DMS114 treated with DMSO at 0.1 percent for 48 hours (cell line): ENCODE measurements at regions not wholly inside any gene's neighbourhood (a gene's known extent, or its start where the extent isn't known, plus 50 kb on each side); places are given as distances from the start of the nearest gene placed in this dataset.
"Not testable (repeated sequence)": the region's sequence is repeated elsewhere in the genome, so short reads cannot be mapped to it uniquely, and the experiment has no call there.

Experiments used
- DNase-seq: peaks from one replicate; lab custom pipeline; 2025; ENCODE audit not compliant: unreplicated experiment; lab: John Stamatoyannopoulos, UW

DNA sequence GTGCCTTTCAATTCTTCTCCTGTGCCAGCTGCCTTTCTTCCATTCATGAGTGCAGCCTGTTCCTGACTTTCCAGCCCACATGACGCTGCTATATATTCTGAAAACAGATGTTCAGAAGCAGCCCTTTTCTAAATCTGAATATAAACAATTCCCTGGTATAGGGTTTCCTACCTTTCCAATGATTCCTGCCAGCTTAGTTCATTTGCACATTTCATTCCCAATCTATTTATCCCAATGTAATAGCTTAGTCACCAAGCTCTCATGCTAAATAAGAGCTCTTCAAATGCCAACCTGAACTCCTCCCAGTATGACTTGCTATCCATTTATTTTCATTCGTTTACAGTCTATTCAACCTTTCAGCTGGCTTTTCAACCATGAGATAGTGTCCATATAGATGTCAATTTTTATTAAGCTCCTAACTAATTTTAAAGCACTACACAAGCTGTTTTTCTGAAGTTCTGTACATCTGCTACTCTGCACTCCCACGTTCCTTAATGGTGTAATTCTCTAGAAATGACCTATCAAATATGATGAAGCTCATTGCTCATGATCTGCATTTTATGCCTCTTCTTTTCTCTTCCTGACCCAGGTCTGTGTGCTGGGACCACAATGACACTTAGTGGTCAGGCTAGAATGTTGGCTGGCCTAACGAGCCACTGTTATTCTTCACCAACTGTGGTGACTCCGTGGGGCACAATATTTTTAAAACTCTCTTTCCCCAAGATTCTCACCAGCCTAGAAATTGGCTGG is 605.0 kb upstream of the TBL1XR1 start:
- DNase-seq: no peak

DNA sequence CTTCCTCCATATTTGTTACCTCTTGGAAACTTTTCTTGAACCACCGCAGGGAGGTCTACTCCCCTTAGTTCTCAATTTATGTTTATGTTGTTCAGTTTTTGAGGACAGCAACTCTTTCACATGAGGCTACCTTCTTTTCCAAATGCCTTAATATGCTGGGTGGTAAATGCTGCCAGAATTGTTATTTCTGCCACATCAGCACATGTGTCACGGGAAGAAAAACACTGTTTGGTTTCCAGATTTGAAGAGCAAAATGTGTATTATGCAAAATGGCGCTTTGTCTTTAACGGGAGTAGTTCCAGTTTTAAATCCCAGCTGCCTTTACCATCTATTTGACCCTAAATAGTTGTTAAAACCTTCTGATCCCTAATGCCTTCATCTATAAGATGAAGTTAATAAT is 606.2 kb upstream of the TBL1XR1 start:
- no peak for DNase-seq

DNA sequence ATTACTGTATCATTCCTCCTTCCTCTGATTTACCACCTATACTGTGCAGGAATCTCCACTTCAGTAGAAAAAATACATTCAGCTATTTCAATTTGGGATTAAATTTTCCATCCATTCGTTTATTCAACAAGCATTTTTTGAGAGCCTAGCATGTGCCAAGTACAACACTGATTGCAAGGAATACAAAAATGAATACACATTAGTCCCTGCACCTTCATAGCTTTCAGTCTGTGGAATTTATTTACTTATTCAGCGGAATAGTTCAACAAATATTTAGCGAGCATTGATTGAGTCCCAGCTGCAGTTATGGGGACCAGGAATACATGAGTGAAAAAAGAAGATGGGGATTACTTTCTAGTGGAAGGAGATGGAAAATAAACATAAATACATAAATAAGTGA is 606.8 kb upstream of the TBL1XR1 start:
- no peak for DNase-seq

DNA sequence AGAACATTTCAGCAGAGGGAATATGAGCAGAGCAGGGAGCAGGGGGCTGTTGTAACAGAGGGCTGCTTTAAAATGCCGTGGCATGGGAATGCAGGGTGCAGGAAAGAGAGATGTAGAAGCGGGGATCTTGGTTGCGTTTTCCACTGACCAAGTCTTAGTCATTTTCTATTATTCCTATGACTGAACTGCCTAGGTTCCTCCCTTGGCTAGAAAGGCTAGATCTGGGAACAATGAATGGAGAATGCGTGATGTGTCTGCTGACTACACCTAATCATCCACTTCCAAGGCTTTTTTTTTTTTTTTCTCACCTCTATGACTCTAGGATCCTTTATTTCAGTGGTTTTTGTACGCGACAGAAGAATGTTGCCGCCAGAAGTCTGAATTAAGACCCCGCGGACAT is 607.4 kb upstream of the TBL1XR1 start:
- no peak for DNase-seq

DNA sequence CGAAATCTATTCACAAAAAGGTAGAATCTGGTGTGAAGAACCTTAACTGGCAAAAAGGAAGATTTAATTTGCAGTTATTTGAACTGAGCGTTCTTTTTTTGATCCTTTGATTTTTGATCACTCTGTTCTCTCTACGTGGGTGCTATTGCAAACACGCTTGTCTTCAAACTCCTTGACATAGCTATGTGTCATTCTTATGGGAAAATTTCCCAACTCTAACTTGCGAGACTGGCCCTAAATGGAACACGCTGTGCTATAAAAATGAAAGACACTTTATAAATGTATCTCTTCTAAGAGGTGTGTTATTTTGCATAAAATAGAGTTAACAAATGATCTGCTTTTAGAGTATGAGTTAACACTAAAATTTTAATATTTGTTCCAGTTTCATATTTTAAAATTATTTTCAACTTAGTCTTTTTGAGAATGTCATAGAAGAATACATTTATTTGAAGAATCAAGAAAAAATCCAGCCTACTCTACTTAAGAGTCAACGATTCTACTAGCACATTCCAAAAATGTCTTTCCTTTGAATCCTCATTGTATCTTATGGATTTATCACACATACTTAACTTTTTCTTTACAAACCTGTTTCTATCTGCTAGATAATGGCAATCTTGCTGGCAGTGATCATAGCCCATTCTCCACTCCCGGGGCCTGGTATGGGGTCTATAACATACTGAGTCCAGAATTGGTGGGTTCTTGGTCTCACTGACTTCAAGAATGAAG is 610.0 kb upstream of the TBL1XR1 start:
- DNase-seq: no peak

DNA sequence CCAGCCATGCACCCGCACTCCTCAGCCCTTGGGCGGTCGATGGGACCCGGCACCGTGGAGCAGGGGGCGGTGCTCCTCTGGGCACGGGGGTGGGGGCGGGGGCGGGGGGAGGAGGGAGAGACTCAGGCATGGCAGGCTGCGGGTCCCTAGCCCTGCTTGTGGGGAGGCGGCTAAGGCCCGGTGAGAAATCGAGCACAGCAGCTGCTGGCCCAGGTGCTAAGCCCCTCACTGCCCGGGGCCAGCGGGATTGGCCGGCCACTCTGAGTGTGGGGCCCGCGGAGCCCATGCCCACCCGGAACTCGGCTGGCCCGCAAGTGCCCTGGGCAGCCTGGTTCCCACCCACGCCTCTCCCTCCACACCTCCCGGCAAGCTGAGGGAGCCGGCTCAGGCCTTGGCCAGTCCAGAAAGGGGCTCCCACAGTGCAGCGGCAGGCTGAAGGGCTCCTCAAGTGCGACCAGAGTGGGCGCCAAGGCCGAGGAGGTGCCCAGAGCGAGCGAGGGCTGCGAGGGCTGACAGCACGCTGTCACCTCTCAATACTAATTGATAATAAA is 611.7 kb upstream of the TBL1XR1 start:
- not testable (repeated sequence) for DNase-seq

DNA sequence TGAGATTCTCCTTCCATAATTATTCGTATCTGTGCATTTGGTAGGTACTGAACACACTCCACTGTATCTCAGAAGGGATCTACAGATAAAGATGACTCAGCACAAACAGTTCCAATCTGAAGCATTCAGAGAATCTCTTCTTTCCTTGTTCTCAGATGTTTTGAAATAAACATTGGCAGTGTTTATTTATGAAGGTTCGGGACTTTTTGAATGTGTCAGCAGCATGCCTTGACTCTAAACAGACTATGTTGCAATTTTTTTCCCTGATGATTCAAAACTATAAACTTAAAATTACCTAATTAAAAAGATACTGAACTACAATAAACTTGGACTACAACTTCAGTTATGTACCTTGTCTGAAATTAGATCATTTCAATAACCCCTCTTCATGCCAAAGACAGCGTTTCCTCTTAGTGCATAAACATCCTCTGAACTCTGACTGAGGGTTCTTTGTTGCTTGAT is 612.9 kb upstream of the TBL1XR1 start:
- DNase-seq: peak; percentile 33

DNA sequence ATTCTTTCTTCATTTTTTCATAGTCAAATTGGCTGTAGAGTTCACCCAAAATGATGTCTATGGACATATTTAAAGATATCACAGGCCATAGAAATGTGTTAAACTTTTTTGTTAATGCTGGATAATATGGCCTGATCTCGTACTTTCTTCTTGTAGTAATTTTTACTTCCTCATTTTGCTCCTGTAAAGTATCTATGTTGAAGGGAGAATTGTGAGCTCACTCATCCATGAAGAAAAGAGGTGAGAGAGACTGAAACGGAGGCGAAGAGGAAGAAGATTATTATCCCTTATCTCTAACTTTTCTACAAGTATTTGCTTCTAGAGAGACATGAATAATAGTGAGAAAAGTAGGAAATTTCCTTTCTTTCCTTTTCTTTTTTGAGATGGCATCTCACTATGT is 613.8 kb upstream of the TBL1XR1 start:
- no peak for DNase-seq

DNA sequence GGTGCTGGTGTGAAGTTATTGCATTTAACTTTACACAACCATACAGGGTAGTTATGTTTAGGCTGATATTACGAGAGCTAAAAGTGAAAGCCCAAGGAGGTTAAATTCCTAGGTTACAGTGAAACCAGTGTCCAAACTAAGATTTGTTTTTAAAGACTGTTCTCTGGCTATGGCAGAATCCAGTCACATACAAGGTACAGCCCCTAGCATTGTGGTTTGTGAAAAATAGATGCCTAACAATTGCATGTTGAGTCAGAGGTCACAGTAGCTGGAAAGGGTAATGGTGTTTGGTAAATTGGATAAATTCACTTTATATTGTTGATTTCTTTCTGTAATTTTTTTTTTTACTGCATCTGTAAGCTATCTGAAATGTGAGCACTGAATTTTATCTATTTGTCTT is 614.6 kb upstream of the TBL1XR1 start:
- no peak for DNase-seq

DNA sequence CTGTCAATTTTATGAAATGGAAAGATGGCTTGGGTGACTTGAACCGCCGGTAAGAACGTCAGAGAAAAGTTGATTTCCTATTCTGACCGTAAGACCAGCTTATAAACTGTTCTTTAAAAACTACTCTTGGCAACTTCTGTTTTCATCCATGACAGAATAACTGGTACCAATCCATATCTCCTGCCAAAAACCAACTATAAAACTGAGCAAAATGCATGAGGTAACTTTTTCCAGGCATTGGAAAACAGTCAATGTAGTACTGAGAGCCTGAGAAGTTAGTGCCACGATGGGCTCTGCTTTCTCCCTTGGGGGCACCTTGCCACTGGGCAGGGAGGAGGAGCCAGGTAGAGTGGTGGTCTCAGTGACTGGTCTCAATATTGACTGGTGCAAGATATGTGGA is 615.2 kb upstream of the TBL1XR1 start:
- DNase-seq: no peak

DNA sequence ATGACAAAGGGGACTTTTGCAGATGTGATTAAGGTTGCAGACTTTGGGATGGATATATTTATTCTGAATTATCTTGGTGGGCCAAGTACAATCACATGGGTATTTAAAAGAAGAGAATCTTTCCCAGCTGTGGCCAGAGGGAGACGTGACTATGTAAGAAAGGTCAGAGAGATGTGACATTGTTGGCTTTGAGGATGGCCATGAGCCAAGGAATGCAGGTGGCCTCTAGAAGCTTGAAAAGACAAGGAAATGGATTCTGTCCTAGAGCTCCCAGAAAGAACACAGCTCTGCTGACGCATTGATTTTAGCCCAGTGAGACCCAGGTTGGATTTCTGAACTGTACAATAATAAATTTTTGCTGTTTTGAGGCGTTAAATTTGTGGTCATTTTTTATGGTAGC is 616.0 kb upstream of the TBL1XR1 start:
- no peak for DNase-seq

DNA sequence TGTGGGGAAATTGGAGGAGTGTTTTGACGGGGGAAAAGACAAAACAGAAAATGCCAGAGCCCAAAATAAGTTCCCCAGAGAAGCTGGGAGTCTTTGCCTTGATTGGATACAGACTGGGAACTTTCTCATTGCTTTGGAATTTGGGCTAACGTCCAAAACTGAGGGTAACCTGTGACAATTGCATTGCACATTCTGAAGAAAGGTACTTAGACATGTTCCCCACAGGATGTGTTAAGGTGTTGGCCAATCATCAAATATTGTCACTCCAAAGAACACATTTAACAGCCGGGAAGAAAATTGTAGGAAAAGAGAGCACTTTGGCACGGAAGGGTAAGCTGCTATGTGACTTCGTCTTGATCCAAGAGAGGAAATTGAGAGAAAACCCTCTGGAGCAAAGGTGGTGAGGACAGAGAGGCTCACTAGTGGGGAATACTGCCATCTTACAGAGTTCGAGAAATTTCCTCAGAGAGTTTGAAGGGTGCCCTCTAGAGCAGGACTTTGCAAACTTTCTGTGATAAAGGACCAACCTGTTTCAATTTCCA is 619.5 kb upstream of the TBL1XR1 start:
- DNase-seq: no peak

DNA sequence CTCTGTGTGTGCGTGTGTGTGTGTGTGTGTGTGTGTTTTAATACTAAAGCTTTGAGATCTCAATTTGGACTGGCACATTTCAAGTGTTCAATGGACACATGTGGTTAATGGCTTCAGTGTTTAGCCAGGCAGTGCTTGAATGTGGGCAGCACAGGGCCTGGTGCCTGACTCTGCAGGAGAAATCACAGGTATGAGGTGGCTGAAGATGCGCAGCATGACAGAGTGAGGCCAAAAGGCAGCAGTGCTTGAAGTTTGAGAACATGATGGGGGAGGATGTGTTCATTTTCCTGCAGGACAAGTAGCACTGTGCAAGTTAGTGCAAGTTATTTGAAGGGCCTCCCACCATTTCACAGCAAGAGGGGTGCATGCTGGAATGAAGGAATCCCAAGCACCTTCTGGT is 620.5 kb upstream of the TBL1XR1 start:
- no peak for DNase-seq

DNA sequence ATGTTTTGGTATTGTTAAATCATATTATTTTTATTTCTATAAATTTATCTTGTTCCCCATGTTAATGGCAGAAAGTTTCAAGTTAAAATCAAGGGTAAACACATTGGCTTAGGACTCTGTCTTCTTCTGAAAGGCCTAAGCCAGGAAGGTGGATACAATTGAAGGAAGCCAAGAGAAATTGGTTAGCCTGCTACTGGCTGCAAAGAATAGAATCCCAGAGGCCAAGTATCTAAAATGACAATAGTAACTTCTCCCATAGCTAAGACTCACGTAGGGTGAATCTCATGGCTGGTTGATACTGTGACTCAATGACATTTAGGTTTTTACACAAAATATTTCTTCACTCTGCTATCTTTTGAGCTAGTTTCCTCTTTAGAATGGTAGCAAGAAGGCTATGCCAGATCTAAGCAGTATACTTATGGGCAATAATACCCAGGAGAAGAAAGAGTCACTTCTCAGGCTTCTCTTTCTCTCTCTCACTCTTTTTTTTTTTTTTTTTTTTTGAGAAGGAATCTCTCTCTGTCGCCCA is 621.5 kb upstream of the TBL1XR1 start:
- DNase-seq: no peak

DNA sequence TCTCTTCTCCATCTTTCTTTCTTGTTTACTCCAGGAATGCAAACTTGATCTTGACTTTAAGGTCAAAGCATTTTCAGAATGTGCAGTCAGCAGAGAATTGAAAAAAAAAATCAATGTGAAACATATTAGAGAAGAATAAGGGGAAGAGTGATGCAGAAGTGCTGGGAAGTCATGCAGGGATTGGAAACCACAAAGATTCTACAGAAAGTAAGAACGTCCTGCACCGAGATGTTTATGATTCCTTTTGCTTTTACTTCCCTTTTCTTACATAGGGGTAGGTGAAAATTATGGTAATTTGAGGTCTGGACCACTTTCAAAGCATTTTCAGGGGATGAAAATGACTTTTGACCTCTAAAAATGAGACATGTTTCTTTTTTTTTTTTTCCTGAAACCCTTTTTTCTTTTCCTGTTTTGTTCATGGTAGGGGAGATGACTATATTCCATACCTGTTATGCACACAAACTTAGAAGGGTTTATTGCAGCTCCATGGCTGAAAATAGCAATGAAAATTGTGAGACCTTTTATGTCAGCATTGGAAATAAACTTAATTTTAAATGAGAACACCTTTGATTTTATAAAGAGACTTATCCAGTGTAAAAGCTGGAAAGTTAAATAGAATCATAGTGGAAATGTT is 623.5 kb upstream of the TBL1XR1 start:
- DNase-seq: no peak

DNA sequence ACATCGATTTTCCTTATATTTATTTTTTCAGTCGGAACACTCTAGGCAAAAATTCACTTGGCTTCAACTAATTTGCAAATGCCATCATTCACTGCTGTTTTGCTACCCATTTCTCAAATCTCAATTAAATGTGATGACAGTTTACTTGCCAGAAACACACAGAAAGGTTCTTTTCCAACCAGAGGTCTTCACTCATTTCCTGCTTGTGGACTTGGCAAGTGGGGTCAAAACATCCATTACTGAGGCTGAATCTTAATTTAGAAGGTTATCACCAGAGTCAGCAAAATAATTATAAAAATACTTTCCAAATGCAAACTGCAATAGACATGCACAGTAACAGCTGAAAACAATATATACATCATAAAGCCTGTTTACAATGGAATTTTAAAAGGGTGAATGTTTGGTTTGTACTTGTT is 625.4 kb upstream of the TBL1XR1 start:
- DNase-seq: peak; percentile 97

DNA sequence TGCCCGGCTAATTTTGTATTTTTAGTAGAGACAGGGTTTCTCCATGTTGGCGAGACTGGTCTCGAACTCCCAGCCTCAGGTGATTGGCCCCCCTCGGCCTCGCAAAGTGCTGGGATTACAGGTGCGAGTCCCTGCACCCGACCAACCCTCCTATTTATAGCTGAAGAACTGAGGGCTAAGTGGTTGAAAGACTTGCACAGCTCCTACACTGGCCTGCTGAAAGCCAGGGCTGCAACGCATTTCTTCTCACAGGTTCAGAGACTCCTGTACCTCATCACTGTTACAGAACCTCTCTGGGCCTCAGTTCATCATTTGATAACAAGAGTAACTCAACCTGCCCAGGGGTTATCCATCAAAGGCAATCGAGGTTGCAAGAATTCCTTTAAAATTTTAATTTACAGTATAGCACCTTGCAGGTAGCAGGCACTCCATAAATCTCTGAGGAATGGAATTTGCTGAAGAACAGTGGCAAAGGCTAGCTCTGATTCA is 626.5 kb upstream of the TBL1XR1 start:
- DNase-seq: peak; percentile 55

DNA sequence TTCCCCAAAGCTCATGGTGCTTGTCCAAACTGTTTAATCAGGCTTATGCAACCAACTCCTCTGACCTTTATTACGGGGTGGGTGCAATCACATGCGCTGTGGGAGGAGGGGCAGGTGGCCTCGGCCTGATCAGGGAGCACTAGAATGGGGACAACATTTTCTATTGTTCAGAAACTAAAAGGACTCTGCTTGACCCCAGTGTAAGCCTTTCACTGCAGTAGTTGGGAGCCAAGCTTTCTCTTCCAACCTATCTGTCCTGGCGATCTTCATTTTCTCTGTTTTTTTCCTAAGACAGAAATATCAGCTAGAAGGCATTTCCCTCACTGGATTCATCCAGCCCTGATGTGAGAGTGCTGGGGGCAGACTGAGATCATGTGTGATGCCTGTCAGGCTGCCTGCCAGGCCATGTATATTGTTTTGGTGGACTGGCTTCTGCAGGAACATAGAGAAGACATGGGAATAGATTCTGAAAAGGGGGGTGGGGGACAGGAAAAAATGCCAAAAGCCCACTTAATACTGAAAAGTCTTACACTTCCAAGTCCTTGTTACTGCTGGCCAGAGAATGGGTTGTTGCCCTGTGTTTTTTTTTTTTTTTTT is 627.0 kb upstream of the TBL1XR1 start:
- DNase-seq: peak; percentile 61

DNA sequence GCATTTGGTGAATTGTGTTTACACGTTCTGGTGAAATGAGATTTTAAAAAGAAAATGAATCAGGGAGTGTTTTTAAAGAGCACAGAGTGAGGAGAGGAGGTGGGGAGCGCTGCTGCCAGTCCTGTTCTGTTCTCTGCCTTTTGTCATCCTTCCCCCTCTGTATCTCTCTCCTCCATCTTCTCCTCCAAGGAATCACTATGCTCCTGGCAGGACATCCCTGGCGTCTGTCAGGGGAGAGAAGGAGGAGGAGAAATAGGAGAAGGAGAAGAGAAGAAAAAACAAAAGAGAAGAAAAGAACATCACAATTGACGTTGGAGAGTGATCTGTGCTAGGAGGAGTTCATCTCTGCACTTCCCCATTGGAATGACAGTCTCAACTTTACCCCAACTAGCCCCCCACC is 627.6 kb upstream of the TBL1XR1 start:
- DNase-seq: peak; percentile 45

DNA sequence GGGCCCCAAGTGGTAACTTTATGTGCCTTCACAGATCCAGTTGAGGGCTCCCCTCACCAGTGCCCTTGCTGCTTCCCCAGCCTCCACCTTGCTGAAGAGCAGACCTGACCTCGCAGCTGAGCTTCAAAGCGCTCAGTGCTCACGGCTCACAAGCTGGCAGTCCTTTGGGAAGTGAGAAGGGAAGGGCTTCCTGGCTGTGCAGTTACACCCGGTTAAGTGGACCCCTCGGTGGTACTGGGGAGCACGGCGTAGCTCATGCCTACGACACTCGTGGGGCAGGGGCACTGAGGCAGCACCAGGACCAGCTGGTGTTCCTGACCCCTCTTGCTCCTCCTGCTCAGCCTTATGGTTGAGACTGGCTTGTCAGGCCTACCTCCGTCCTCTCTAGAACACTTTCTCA is 629.0 kb upstream of the TBL1XR1 start:
- no peak for DNase-seq
